ENCODE measurements at regions not wholly inside any gene's neighbourhood (a gene's known extent, or its start where the extent isn't known, plus 50 kb on each side); places are given as distances from the start of the nearest gene placed in this dataset.

DNA sequence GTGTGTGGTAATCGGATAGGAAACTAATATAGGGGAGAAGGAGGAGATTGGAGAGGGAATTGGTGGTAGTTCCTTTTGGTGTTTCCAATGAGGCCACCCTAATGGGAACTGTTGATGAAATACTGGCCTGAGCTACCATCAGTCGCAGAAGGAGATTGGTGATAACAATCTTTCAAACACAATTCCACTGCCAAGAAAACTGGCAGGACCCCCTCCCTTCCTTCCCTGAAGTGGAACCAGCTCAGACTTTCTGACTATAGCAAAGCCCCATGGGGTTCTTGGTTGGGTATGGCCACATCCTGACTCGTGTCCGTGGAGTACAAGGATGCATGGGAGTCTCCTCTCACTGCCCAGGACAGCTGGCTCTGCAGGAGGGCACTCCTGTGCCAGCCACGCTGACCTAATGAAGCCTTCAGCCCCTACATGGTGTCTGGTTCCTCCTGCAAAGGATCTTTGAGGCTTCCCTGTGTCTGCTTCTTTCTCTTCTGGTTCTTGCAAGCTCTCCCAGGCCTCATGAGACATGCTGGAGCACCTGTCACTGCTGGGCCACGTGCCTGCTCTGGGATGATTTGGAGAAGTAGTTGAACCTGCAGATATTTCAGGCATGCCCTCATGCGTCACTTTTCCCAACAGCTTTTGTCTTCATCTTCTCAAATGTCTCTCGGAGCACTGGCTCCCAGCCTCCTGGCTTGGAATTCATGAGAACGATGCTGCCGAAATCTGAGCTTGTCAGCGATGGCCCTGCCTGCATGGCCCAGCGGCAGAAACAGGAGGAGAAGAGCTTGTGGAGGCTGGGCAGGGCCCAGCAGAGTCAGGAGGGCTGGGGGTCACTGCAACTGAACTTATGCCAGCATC is 90.0 kb upstream of the ADPGK start:
- TF ChIP-seq, protein P1, sequence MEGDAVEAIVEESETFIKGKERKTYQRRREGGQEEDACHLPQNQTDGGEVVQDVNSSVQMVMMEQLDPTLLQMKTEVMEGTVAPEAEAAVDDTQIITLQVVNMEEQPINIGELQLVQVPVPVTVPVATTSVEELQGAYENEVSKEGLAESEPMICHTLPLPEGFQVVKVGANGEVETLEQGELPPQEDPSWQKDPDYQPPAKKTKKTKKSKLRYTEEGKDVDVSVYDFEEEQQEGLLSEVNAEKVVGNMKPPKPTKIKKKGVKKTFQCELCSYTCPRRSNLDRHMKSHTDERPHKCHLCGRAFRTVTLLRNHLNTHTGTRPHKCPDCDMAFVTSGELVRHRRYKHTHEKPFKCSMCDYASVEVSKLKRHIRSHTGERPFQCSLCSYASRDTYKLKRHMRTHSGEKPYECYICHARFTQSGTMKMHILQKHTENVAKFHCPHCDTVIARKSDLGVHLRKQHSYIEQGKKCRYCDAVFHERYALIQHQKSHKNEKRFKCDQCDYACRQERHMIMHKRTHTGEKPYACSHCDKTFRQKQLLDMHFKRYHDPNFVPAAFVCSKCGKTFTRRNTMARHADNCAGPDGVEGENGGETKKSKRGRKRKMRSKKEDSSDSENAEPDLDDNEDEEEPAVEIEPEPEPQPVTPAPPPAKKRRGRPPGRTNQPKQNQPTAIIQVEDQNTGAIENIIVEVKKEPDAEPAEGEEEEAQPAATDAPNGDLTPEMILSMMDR (IDR thresholded peaks at IDR 0.05; ENCODE audit: low read depth, low read length), result no peak
- no peak for TF ChIP-seq POLR2A (IDR thresholded peaks at IDR 0.05; ENCODE audit: extremely low read depth, insufficient read length)
